Trophoblast cell (in vitro differentiated cells and primary cell): ENCODE measurements at regions not wholly inside any gene's neighbourhood (a gene's known extent, or its start where the extent isn't known, plus 50 kb on each side); places are given as distances from the start of the nearest gene placed in this dataset.
"Not testable (repeated sequence)": the region's sequence is repeated elsewhere in the genome, so short reads cannot be mapped to it uniquely, and the experiment has no call there.

ENCODE experiments used
- DNase-seq, 2 donors: peaks; one replicate each; pipeline ENCODE4 v3.0.0-alpha.2; 2016
- H2AFZ ChIP-seq: 2 replicates; pipeline ENCODE4 v1.6.1; 2013; ENCODE audit warnings: low read length, moderate library complexity, mild to moderate bottlenecking; ENCODE audit not compliant: insufficient read depth, poor library complexity
- H2AK5ac ChIP-seq: 2 replicates; pipeline ENCODE4 v1.6.1; 2013; ENCODE audit warnings: mild to moderate bottlenecking, low read length
- H2BK120ac ChIP-seq: 2 replicates; pipeline ENCODE4 v1.6.1; 2013; ENCODE audit warnings: low read length, mild to moderate bottlenecking, moderate library complexity; ENCODE audit not compliant: insufficient read depth, poor library complexity
- H2BK12ac ChIP-seq: 2 replicates; pipeline ENCODE4 v1.6.1; 2013; ENCODE audit warnings: mild to moderate bottlenecking, low read length, moderate library complexity
- H2BK5ac ChIP-seq: 2 replicates; pipeline ENCODE4 v1.6.1; 2013; ENCODE audit warnings: low read length, low read depth, moderate library complexity, mild to moderate bottlenecking; ENCODE audit not compliant: poor library complexity
- H3K14ac ChIP-seq: 2 replicates; pipeline ENCODE4 v1.6.1; 2013; ENCODE audit warnings: mild to moderate bottlenecking, low read length
- H3K18ac ChIP-seq: 2 replicates; pipeline ENCODE4 v1.6.1; 2013; ENCODE audit warnings: mild to moderate bottlenecking, low read length
- H3K23ac ChIP-seq: 2 replicates; pipeline ENCODE4 v1.6.1; 2013; ENCODE audit warnings: low read length
- H3K27ac ChIP-seq: 2 replicates; pipeline ENCODE4 v1.5.1; 2013; ENCODE audit warnings: low read depth, mild to moderate bottlenecking, inconsistent platforms, low read length, moderate library complexity
- H3K27me3 ChIP-seq: 2 replicates; pipeline ENCODE4 v1.6.1; 2013; ENCODE audit warnings: inconsistent platforms, mild to moderate bottlenecking, low read length, moderate library complexity; ENCODE audit not compliant: insufficient read depth
- H3K36me3 ChIP-seq, 2 experiments: 1 replicate in 1 of 2; 2 replicates in 1 of 2; pipeline ENCODE4 v1.6.1; 2013; ENCODE audit warnings: low read length in 2 of 2, mild to moderate bottlenecking in 2 of 2, moderate library complexity in 1 of 2; ENCODE audit not compliant: insufficient read depth in 2 of 2, control insufficient read depth in 1 of 2
- H3K4ac ChIP-seq: 2 replicates; pipeline ENCODE4 v1.6.1; 2013; ENCODE audit warnings: low read depth, mild to moderate bottlenecking, low read length, moderate library complexity
- H3K4me1 ChIP-seq, 2 experiments: 1 replicate in 1 of 2; 2 replicates in 1 of 2; pipeline ENCODE4 v1.6.1; 2013; ENCODE audit warnings: low read length in 2 of 2, mild to moderate bottlenecking in 2 of 2, moderate library complexity in 1 of 2; ENCODE audit not compliant: insufficient read depth in 2 of 2, control insufficient read depth in 1 of 2
- H3K4me2 ChIP-seq: 2 replicates; pipeline ENCODE4 v1.6.1; 2013; ENCODE audit warnings: inconsistent platforms, mild to moderate bottlenecking, low read length, moderate library complexity
- H3K4me3 ChIP-seq: 2 replicates; pipeline ENCODE4 v1.5.1; 2013; ENCODE audit warnings: mild to moderate bottlenecking, low read depth, low read length, inconsistent platforms
- H3K79me1 ChIP-seq: one replicate; pipeline ENCODE4 v1.6.1; 2013; ENCODE audit warnings: low read length
- H3K79me2 ChIP-seq: 2 replicates; pipeline ENCODE4 v1.6.1; 2013; ENCODE audit warnings: low read length, mild to moderate bottlenecking; ENCODE audit not compliant: control insufficient read depth, insufficient read depth, poor library complexity
- H3K9ac ChIP-seq: 2 replicates; pipeline ENCODE4 v1.6.1; 2013; ENCODE audit warnings: mild to moderate bottlenecking, low read length
- H3K9me3 ChIP-seq: 2 replicates; pipeline ENCODE4 v1.6.1; 2013; ENCODE audit warnings: low read depth, mild to moderate bottlenecking, control low read depth, inconsistent platforms, low read length; ENCODE audit not compliant: insufficient read depth
- H4K12ac ChIP-seq: 2 replicates; pipeline ENCODE4 v1.6.1; 2013; ENCODE audit warnings: low read depth, mild to moderate bottlenecking, low read length, moderate library complexity
- H4K8ac ChIP-seq: 2 replicates; pipeline ENCODE4 v1.6.1; 2013; ENCODE audit warnings: low read depth, mild to moderate bottlenecking, low read length, moderate library complexity
- H4K91ac ChIP-seq: one replicate; pipeline ENCODE4 v1.6.1; 2013; ENCODE audit warnings: low read depth, mild to moderate bottlenecking, low read length, moderate library complexity
- WGBS: extraction: QIAGEN DNeasy Blood & Tissue Kit; methylation state at CpG from one replicate; pipeline ENCODE4 v1.1.7; 2013; ENCODE audit warnings: missing lambda C conversion rate; ENCODE audit not compliant: insufficient read length, insufficient coverage; ENCODE audit errors: extremely low coverage; 5-methylcytosine and 5-hydroxymethylcytosine counted together

GRCh38 chr7:76760546-76761220 is 133.6 kb upstream of the POMZP3 start:
- not testable (repeated sequence) for H2AK5ac ChIP-seq, H2BK5ac ChIP-seq, H4K12ac ChIP-seq, H2BK120ac ChIP-seq, H3K27me3 ChIP-seq, H3K4me3 ChIP-seq, H3K14ac ChIP-seq, H3K4me2 ChIP-seq, H3K79me1 ChIP-seq, H2AFZ ChIP-seq, H3K23ac ChIP-seq, H3K27ac ChIP-seq, H3K9me3 ChIP-seq, H3K79me2 ChIP-seq, H3K36me3 ChIP-seq, H3K4ac ChIP-seq, H4K91ac ChIP-seq, H2BK12ac ChIP-seq, H3K9ac ChIP-seq, H4K8ac ChIP-seq, H3K18ac ChIP-seq, H3K4me1 ChIP-seq
- DNase-seq: peak; percentile 29 to 75

GRCh38 chr7:76739538-76739937 is 112.5 kb upstream of the POMZP3 start:
- H3K18ac ChIP-seq, H4K91ac ChIP-seq, H3K27ac ChIP-seq, H4K12ac ChIP-seq, H2AFZ ChIP-seq, H3K4me2 ChIP-seq, H3K23ac ChIP-seq, H3K27me3 ChIP-seq, H3K4me3 ChIP-seq, DNase-seq, H3K9ac ChIP-seq, H3K4ac ChIP-seq, H2BK120ac ChIP-seq, H3K4me1 ChIP-seq, H3K79me1 ChIP-seq, H3K14ac ChIP-seq, H2BK12ac ChIP-seq, H4K8ac ChIP-seq, H3K36me3 ChIP-seq, H2BK5ac ChIP-seq, H3K79me2 ChIP-seq, H2AK5ac ChIP-seq, H3K9me3 ChIP-seq: not testable (repeated sequence)
- WGBS: no CpG with 5 or more reads among the region's 4 CpGs

GRCh38 chr7:76736724-76737123 is 109.6 kb upstream of the POMZP3 start:
- not testable (repeated sequence) for H3K4me3 ChIP-seq, H2BK5ac ChIP-seq, H3K23ac ChIP-seq, H2AK5ac ChIP-seq, H2BK120ac ChIP-seq, H3K18ac ChIP-seq, H3K14ac ChIP-seq, H3K79me1 ChIP-seq, DNase-seq, H3K79me2 ChIP-seq, H3K27me3 ChIP-seq, H4K12ac ChIP-seq, H3K4ac ChIP-seq, H3K9me3 ChIP-seq, H2AFZ ChIP-seq, H2BK12ac ChIP-seq, H3K4me1 ChIP-seq, H4K91ac ChIP-seq, H3K36me3 ChIP-seq, H3K4me2 ChIP-seq, H3K9ac ChIP-seq, H4K8ac ChIP-seq, H3K27ac ChIP-seq
- WGBS: no CpG with 5 or more reads among the region's 2 CpGs

GRCh38 chr7:76736091-76736490 is 109.0 kb upstream of the POMZP3 start:
- not testable (repeated sequence) for H2BK120ac ChIP-seq, H3K9me3 ChIP-seq, H3K14ac ChIP-seq, H3K4ac ChIP-seq, H3K9ac ChIP-seq, H3K4me1 ChIP-seq, H3K4me2 ChIP-seq, H3K23ac ChIP-seq, H3K27me3 ChIP-seq, H2AK5ac ChIP-seq, H3K18ac ChIP-seq, H3K4me3 ChIP-seq, DNase-seq, H4K8ac ChIP-seq, H2BK5ac ChIP-seq, H3K79me2 ChIP-seq, H3K27ac ChIP-seq, H2AFZ ChIP-seq, H4K12ac ChIP-seq, H3K79me1 ChIP-seq, H4K91ac ChIP-seq, H3K36me3 ChIP-seq, H2BK12ac ChIP-seq
- WGBS: no CpG with 5 or more reads among the region's 1 CpG
